ENCODE measurements at regions not wholly inside any gene's neighbourhood (a gene's known extent, or its start where the extent isn't known, plus 50 kb on each side); places are given as distances from the start of the nearest gene placed in this dataset.
"Not testable (repeated sequence)": the region's sequence is repeated elsewhere in the genome, so short reads cannot be mapped to it uniquely, and the experiment has no call there.

DNA sequence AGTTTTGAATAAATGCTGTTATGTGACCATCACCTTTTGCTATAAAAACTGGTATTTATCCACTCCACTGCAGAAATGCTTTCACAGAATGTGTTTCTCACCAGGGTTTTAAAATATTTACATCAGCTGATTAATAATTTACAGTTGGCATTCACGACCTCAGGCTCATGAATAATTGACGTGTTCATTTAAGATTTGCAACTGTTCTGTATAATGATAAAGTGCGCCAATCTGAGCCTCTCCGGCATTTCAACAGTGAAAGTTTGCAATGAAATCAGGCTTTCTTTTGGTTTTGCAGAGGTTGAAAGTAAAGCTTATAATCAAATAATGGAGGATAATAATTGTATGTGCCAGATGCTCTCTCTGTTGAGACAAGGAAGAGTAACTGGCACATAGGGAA lies 434.9 kb downstream of the ICE1 start:
- Histone ChIP-seq H3K9ac (ENCODE audit: low read depth in 1 of 2, low read length in 2 of 2) (no peak overlapping the region), H3K27ac (ENCODE audit: low read depth in 2 of 2, low read length in 2 of 2) (no peak overlapping the region), H3K4me3 (ENCODE audit: low read length in 2 of 2) (no peak overlapping the region), H3K4me1 (ENCODE audit: control insufficient read depth in 2 of 2, insufficient read depth in 2 of 2, low read length in 2 of 2) (no peaks in the 10 kb centered on the region), H3K9me3 (ENCODE audit: control insufficient read depth in 2 of 2, low read length in 2 of 2) (no peaks in the 10 kb centered on the region), H3K27me3 (ENCODE audit: control insufficient read depth in 2 of 2, insufficient read depth in 2 of 2, low read length in 2 of 2) (no peaks in the 10 kb centered on the region), H3K36me3 (ENCODE audit: control insufficient read depth in 2 of 2, insufficient read depth in 2 of 2, low read length in 2 of 2) (no peaks in the 10 kb centered on the region)

DNA sequence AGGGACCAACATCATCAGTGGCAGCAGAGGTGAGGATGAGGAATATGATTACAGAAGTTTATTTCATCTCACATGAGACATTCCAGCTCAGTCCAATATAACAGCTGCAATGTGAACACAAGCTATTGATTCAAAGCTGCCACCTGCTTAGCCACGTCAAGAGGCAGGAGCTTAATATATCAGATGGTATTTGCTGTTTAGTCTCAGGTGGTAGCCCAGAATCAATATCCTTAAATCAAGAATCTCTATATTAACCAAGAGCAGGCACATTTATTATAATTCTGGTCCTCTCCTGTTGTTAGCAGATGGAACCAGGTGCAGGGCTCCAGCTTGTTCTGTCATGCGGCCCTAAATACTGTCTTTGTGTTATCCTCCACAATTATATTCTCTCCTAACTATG lies 431.6 kb downstream of the ICE1 start:
- H3K27me3 ChIP-seq (ENCODE audit: control insufficient read depth in 2 of 2, insufficient read depth in 2 of 2, low read length in 2 of 2): no peaks in the 10 kb centered on the region
- no peaks in the 10 kb centered on the region for H3K4me1 ChIP-seq (ENCODE audit: control insufficient read depth in 2 of 2, insufficient read depth in 2 of 2, low read length in 2 of 2)
- H3K9ac ChIP-seq (ENCODE audit: low read depth in 1 of 2, low read length in 2 of 2): no peak overlapping the region
- H3K4me3 ChIP-seq (ENCODE audit: low read length in 2 of 2): no peak overlapping the region
- H3K36me3 ChIP-seq (ENCODE audit: control insufficient read depth in 2 of 2, insufficient read depth in 2 of 2, low read length in 2 of 2): no peaks in the 10 kb centered on the region
- H3K27ac ChIP-seq (ENCODE audit: low read depth in 2 of 2, low read length in 2 of 2): no peak overlapping the region
- H3K9me3 ChIP-seq (ENCODE audit: control insufficient read depth in 2 of 2, low read length in 2 of 2): no peaks in the 10 kb centered on the region

DNA sequence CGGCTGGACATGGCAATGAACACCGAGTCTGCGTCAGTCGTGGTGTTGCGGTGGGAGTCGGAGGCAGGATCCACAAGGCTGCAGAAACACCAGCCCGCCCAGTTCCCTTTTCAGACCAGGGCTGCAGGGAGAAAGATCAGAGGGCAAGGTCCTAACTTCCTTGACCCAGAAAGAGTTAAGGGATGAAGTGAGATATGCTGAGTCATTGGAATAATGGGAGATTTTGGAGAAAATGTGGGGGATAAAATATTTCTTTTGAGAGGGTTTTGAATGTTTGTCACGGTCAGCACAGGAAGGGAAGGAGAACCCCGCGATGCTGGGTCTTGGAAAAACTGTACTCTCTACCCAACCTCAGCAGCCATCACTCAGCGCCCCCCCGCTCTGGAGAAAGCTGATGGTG lies 416.0 kb downstream of the ICE1 start:
- Histone ChIP-seq H3K4me3 (ENCODE audit: low read length in 2 of 2) (no peak overlapping the region), H3K4me1 (ENCODE audit: control insufficient read depth in 2 of 2, insufficient read depth in 2 of 2, low read length in 2 of 2) (no peaks in the 10 kb centered on the region), H3K27me3 (ENCODE audit: control insufficient read depth in 2 of 2, insufficient read depth in 2 of 2, low read length in 2 of 2) (no peaks in the 10 kb centered on the region), H3K9me3 (ENCODE audit: control insufficient read depth in 2 of 2, low read length in 2 of 2) (no peaks in the 10 kb centered on the region), H3K36me3 (ENCODE audit: control insufficient read depth in 2 of 2, insufficient read depth in 2 of 2, low read length in 2 of 2) (no peaks in the 10 kb centered on the region), H3K27ac (ENCODE audit: low read depth in 2 of 2, low read length in 2 of 2) (no peak overlapping the region), H3K9ac (ENCODE audit: low read depth in 1 of 2, low read length in 2 of 2) (no peak overlapping the region)

DNA sequence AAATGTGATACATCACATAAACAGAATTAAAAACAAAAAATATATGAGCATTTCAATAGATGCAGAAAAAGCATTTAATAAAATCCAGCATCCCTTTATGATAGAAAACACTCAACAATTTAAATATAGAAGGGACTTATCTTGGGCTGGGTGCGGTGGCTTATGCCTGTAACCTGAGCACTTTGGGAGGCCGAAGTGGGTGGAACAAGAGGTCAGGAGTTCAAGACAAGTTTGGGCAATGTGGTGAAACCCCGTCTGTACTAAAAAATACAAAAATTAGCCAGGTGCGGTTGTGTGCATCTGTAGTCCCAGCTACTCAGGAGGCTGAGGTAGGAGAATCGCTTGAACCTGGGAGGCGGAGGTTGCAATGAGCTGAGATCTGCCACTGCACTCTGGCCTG lies 409.1 kb downstream of the ICE1 start:
- H3K27me3 ChIP-seq (ENCODE audit: control insufficient read depth in 2 of 2, insufficient read depth in 2 of 2, low read length in 2 of 2); H3K9me3 ChIP-seq (ENCODE audit: control insufficient read depth in 2 of 2, low read length in 2 of 2); H3K9ac ChIP-seq (ENCODE audit: low read depth in 1 of 2, low read length in 2 of 2); H3K27ac ChIP-seq (ENCODE audit: low read depth in 2 of 2, low read length in 2 of 2); H3K36me3 ChIP-seq (ENCODE audit: control insufficient read depth in 2 of 2, insufficient read depth in 2 of 2, low read length in 2 of 2); H3K4me3 ChIP-seq (ENCODE audit: low read length in 2 of 2); H3K4me1 ChIP-seq (ENCODE audit: control insufficient read depth in 2 of 2, insufficient read depth in 2 of 2, low read length in 2 of 2): not testable (repeated sequence)

DNA sequence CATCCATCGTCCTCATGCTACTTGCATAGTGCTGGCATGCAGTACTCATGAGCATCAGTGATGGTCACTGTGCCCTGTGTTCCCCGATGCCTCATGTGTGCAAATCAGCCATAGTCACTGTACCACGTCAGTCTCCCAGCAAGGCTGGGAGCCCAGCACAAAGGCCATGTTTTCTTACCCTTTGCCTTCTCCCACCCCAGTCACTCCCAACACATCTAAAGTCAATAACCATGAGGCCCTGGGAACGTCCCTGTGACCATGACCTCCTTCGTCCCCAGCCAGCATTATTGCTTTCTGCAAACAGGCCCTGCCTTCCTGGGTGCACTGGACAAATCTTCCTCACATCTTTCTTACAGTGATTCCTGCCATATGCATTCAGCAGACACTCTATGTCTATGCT lies 406.1 kb downstream of the ICE1 start:
- Histone ChIP-seq H3K36me3 (ENCODE audit: control insufficient read depth in 2 of 2, insufficient read depth in 2 of 2, low read length in 2 of 2) (no peaks in the 10 kb centered on the region), H3K4me3 (ENCODE audit: low read length in 2 of 2) (no peak overlapping the region), H3K27me3 (ENCODE audit: control insufficient read depth in 2 of 2, insufficient read depth in 2 of 2, low read length in 2 of 2) (no peaks in the 10 kb centered on the region), H3K9ac (ENCODE audit: low read depth in 1 of 2, low read length in 2 of 2) (no peak overlapping the region), H3K27ac (ENCODE audit: low read depth in 2 of 2, low read length in 2 of 2) (no peak overlapping the region), H3K4me1 (ENCODE audit: control insufficient read depth in 2 of 2, insufficient read depth in 2 of 2, low read length in 2 of 2) (no peaks in the 10 kb centered on the region), H3K9me3 (ENCODE audit: control insufficient read depth in 2 of 2, low read length in 2 of 2) (peaks cover 0 to 3% of the 10 kb centered on the region in 2 donors)

DNA sequence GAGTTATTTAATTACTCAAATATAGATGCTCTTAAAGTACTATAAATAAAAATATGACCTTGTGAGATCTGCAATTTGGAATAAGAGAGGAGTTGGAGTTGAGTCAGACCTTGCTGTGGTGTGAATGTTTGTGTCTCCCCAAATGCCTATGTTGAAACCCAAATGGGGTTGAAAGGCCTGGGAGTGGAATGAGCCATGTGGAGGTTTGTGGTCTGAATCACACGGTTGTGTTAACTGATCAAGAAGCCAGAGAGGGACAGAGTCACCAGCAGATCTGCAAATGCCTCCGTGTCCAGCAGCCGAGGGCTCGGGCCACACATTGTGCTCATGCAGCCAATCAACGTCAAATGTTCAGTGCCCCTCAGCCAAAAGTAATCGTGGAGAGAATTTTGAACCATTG lies 404.4 kb downstream of the ICE1 start:
- H3K4me1 ChIP-seq (ENCODE audit: control insufficient read depth in 2 of 2, insufficient read depth in 2 of 2, low read length in 2 of 2): no peaks in the 10 kb centered on the region
- H3K36me3 ChIP-seq (ENCODE audit: control insufficient read depth in 2 of 2, insufficient read depth in 2 of 2, low read length in 2 of 2): no peaks in the 10 kb centered on the region
- H3K27ac ChIP-seq (ENCODE audit: low read depth in 2 of 2, low read length in 2 of 2): no peak overlapping the region
- peaks cover 2 to 3% of the 10 kb centered on the region in 2 donors for H3K9me3 ChIP-seq (ENCODE audit: control insufficient read depth in 2 of 2, low read length in 2 of 2)
- no peaks in the 10 kb centered on the region for H3K27me3 ChIP-seq (ENCODE audit: control insufficient read depth in 2 of 2, insufficient read depth in 2 of 2, low read length in 2 of 2)
- H3K4me3 ChIP-seq (ENCODE audit: low read length in 2 of 2): no peak overlapping the region
- H3K9ac ChIP-seq (ENCODE audit: low read depth in 1 of 2, low read length in 2 of 2): no peak overlapping the region

DNA sequence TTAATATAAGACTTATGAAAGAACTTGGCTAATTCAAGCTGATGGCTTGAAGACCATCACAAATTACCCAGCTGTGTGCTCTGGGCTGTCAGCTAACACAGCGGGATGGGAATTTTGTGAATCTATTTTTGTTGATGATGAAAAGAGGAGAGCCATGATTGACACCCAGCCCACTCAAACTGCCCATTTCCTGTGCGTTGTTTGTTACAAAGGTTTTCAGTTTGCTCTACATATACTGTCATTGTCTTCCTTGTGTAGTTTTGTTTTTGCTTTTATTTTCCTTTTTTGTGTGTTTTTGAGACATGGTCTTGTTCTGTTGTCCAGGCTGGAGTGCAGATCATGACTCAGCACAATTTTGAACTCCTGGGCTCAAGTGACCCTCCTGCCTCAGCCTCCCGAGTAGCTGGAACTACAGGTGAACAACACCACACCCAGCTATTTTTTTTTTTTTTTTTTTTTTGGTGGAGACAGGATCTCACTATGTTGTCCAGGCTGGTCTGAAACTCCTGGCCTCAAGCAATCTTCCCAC lies 400.3 kb downstream of the ICE1 start:
- Histone ChIP-seq H3K4me3 (ENCODE audit: low read length in 2 of 2) (no peak overlapping the region), H3K27ac (ENCODE audit: low read depth in 2 of 2, low read length in 2 of 2) (no peak overlapping the region), H3K36me3 (ENCODE audit: control insufficient read depth in 2 of 2, insufficient read depth in 2 of 2, low read length in 2 of 2) (no peaks in the 10 kb centered on the region), H3K9ac (ENCODE audit: low read depth in 1 of 2, low read length in 2 of 2) (no peak overlapping the region), H3K27me3 (ENCODE audit: control insufficient read depth in 2 of 2, insufficient read depth in 2 of 2, low read length in 2 of 2) (no peaks in the 10 kb centered on the region), H3K9me3 (ENCODE audit: control insufficient read depth in 2 of 2, low read length in 2 of 2) (peaks cover 0 to 2% of the 10 kb centered on the region in 2 donors), H3K4me1 (ENCODE audit: control insufficient read depth in 2 of 2, insufficient read depth in 2 of 2, low read length in 2 of 2) (no peaks in the 10 kb centered on the region)

DNA sequence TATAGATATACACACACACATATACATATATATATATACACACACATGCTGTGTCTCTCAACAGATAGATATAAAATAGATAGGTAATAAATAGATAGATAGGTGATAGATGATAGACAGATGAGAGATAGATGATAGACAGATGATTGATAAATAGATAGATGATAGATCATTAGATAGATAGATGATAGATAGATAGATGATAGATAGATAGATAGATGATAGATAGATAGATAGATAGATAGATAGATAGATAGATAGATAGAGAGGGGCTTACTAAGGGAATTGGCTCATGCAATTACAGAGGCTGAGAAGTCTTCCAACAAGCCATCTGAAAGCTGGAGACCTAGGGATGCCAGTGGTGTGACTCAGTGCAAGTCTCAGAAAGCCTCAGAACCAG lies 394.5 kb downstream of the ICE1 start:
- no peaks in the 10 kb centered on the region for H3K4me1 ChIP-seq (ENCODE audit: control insufficient read depth in 2 of 2, insufficient read depth in 2 of 2, low read length in 2 of 2)
- no peak overlapping the region for H3K4me3 ChIP-seq (ENCODE audit: low read length in 2 of 2)
- H3K9me3 ChIP-seq (ENCODE audit: control insufficient read depth in 2 of 2, low read length in 2 of 2): no peaks in the 10 kb centered on the region
- H3K9ac ChIP-seq (ENCODE audit: low read depth in 1 of 2, low read length in 2 of 2): no peak overlapping the region
- no peaks in the 10 kb centered on the region for H3K36me3 ChIP-seq (ENCODE audit: control insufficient read depth in 2 of 2, insufficient read depth in 2 of 2, low read length in 2 of 2)
- no peaks in the 10 kb centered on the region for H3K27me3 ChIP-seq (ENCODE audit: control insufficient read depth in 2 of 2, insufficient read depth in 2 of 2, low read length in 2 of 2)
- H3K27ac ChIP-seq (ENCODE audit: low read depth in 2 of 2, low read length in 2 of 2): no peak overlapping the region

DNA sequence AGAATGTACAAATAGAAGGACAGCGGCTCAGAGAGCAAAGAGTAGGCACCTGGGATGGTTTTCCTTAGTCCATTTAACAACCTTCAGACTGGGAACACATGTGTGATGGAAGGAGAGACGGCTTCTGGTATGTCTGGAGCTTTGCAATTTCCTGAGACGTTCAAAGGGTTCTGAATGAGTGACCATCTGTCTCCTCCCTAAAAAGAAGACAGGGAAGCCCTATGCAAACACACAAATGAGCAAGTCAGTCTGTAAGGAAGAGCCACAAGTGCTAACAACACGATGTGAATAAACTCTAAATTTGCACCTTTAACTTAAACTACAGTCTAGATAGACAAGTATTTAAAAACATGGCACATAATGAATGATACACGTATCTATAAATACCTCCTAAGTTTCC lies 391.0 kb downstream of the ICE1 start:
- no peak overlapping the region for H3K4me3 ChIP-seq (ENCODE audit: low read length in 2 of 2)
- H3K27me3 ChIP-seq (ENCODE audit: control insufficient read depth in 2 of 2, insufficient read depth in 2 of 2, low read length in 2 of 2): no peaks in the 10 kb centered on the region
- no peak overlapping the region for H3K9ac ChIP-seq (ENCODE audit: low read depth in 1 of 2, low read length in 2 of 2)

DNA sequence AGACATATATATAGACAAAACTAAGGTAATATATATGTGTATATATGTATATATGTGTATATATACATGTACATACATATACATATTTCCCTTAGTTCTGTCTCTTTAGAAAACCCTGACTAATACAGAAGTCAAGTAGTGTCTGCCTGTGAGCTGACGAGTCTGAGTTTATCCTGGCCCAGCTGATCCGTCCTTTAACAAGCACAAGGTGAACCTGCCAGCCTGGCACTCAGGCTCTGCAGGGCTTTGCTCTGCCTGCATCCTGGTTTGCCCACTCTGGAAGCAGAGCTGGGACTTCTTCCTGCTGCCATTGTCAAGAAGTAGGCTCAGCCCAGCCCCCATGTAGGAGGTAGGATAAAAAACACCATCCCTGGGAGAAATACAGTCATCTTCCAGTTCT lies 388.0 kb downstream of the ICE1 start:
- Histone ChIP-seq H3K9me3 (ENCODE audit: control insufficient read depth in 2 of 2, low read length in 2 of 2) (peaks cover 0 to 3% of the 10 kb centered on the region in 2 donors), H3K4me3 (ENCODE audit: low read length in 2 of 2) (no peak overlapping the region), H3K4me1 (ENCODE audit: control insufficient read depth in 2 of 2, insufficient read depth in 2 of 2, low read length in 2 of 2) (no peaks in the 10 kb centered on the region), H3K36me3 (ENCODE audit: control insufficient read depth in 2 of 2, insufficient read depth in 2 of 2, low read length in 2 of 2) (no peaks in the 10 kb centered on the region), H3K9ac (ENCODE audit: low read depth in 1 of 2, low read length in 2 of 2) (no peak overlapping the region), H3K27ac (ENCODE audit: low read depth in 2 of 2, low read length in 2 of 2) (no peak overlapping the region), H3K27me3 (ENCODE audit: control insufficient read depth in 2 of 2, insufficient read depth in 2 of 2, low read length in 2 of 2) (no peaks in the 10 kb centered on the region)

More for the DNA sequence above, 391.0 kb downstream of the ICE1 start:
- Histone ChIP-seq H3K27ac (ENCODE audit: low read depth in 2 of 2, low read length in 2 of 2) (no peak overlapping the region), H3K9me3 (ENCODE audit: control insufficient read depth in 2 of 2, low read length in 2 of 2) (no peaks in the 10 kb centered on the region), H3K4me1 (ENCODE audit: control insufficient read depth in 2 of 2, insufficient read depth in 2 of 2, low read length in 2 of 2) (no peaks in the 10 kb centered on the region), H3K36me3 (ENCODE audit: control insufficient read depth in 2 of 2, insufficient read depth in 2 of 2, low read length in 2 of 2) (no peaks in the 10 kb centered on the region)

DNA sequence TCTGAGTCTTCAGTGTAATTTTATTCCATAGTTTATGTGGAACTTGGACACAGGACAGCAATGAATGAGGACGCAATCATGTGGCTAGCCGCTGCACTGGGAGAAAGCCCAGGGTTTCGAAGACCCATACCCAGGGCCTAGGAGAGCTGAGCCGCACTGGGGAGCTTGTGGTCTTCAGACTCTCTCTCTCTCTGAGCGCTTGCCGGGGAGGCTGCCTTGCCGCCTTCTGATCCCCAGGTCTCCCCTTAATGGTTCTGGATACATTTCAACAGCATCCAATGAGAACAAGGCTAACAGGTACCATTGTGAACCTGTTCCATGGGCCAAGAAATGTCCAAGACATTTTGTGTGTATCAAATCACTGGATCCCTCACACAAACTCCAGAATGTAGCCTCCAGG lies 383.4 kb downstream of the ICE1 start:
- Histone ChIP-seq H3K36me3 (ENCODE audit: control insufficient read depth in 2 of 2, insufficient read depth in 2 of 2, low read length in 2 of 2) (no peaks in the 10 kb centered on the region), H3K4me3 (ENCODE audit: low read length in 2 of 2) (no peak overlapping the region), H3K27ac (ENCODE audit: low read depth in 2 of 2, low read length in 2 of 2) (no peak overlapping the region), H3K9me3 (ENCODE audit: control insufficient read depth in 2 of 2, low read length in 2 of 2) (peaks cover 0 to 3% of the 10 kb centered on the region in 2 donors), H3K9ac (ENCODE audit: low read depth in 1 of 2, low read length in 2 of 2) (no peak overlapping the region), H3K4me1 (ENCODE audit: control insufficient read depth in 2 of 2, insufficient read depth in 2 of 2, low read length in 2 of 2) (no peaks in the 10 kb centered on the region), H3K27me3 (ENCODE audit: control insufficient read depth in 2 of 2, insufficient read depth in 2 of 2, low read length in 2 of 2) (no peaks in the 10 kb centered on the region)

Data from mucosa of rectum (tissue), 2 donors.